Stimulated activated CD8-positive, alpha-beta memory T cell treated with anti-CD3 and anti-CD28 coated beads, Interleukin-4, amount 100 ng/mL, for 4 hours (primary cell): ENCODE measurements at regions not wholly inside any gene's neighbourhood (a gene's known extent, or its start where the extent isn't known, plus 50 kb on each side); places are given as distances from the start of the nearest gene placed in this dataset.
"Not testable (repeated sequence)": the region's sequence is repeated elsewhere in the genome, so short reads cannot be mapped to it uniquely, and the experiment has no call there.

Experiments
- DNase-seq, 2 donors: peaks; one replicate each; pipeline ENCODE4 v3.0.0-alpha.2; 2020; ENCODE audit warnings: low read depth in 2 of 2, low spot score in 1 of 2

GRCh38 chr5:50501491-50502228 is 60.6 kb upstream of the EMB start:
- DNase-seq, result no peak

GRCh38 chr5:50513028-50513457 is 72.0 kb upstream of the EMB start:
- not testable (repeated sequence) for DNase-seq

- not testable (repeated sequence) for DNase-seq
Observed at GRCh38 chr5:50521060-50521459, 80.0 kb upstream of the EMB start.

GRCh38 chr5:50527514-50528060 is 86.5 kb upstream of the EMB start:
- not testable (repeated sequence) for DNase-seq

GRCh38 chr5:50535393-50535792 is 94.3 kb upstream of the EMB start:
- no peak for DNase-seq

GRCh38 chr5:50537534-50537933 is 96.4 kb upstream of the EMB start:
- DNase-seq, result not testable (repeated sequence)

GRCh38 chr5:50547303-50547702 is 106.2 kb upstream of the EMB start:
- DNase-seq, result no peak

GRCh38 chr5:50550267-50550666 is 109.2 kb upstream of the EMB start:
- no peak for DNase-seq

GRCh38 chr5:50550993-50551392 is 109.9 kb upstream of the EMB start:
- DNase-seq, result no peak

GRCh38 chr5:50553560-50553984 is 112.5 kb upstream of the EMB start:
- no peak for DNase-seq

- DNase-seq, result not testable (repeated sequence)
Observed at GRCh38 chr5:50558640-50559039, 107.8 kb upstream of the PARP8 start.

- no peak for DNase-seq
Observed at GRCh38 chr5:50559955-50560354, 106.5 kb upstream of the PARP8 start.

- DNase-seq, result no peak
Observed at GRCh38 chr5:50562694-50563093, 103.7 kb upstream of the PARP8 start.

GRCh38 chr5:50564079-50564478 is 102.4 kb upstream of the PARP8 start:
- no peak for DNase-seq

GRCh38 chr5:50564558-50564957 is 101.9 kb upstream of the PARP8 start:
- no peak for DNase-seq

GRCh38 chr5:50574121-50574520 is 92.3 kb upstream of the PARP8 start:
- DNase-seq, result no peak

GRCh38 chr5:50575740-50576139 is 90.7 kb upstream of the PARP8 start:
- no peak for DNase-seq

- no peak for DNase-seq
Observed at GRCh38 chr5:50576265-50576664, 90.2 kb upstream of the PARP8 start.

- no peak for DNase-seq
Observed at GRCh38 chr5:50576686-50577256, 89.7 kb upstream of the PARP8 start.

- DNase-seq, result no peak
Observed at GRCh38 chr5:50580506-50580905, 85.9 kb upstream of the PARP8 start.

- DNase-seq, result not testable (repeated sequence)
Observed at GRCh38 chr5:50581845-50582244, 84.6 kb upstream of the PARP8 start.

- DNase-seq, result no peak
Observed at GRCh38 chr5:50582699-50583098, 83.7 kb upstream of the PARP8 start.

GRCh38 chr5:50583621-50584020 is 82.8 kb upstream of the PARP8 start:
- no peak for DNase-seq
